AG09319 (cell line): ENCODE measurements at regions not wholly inside any gene's neighbourhood (a gene's known extent, or its start where the extent isn't known, plus 50 kb on each side); places are given as distances from the start of the nearest gene placed in this dataset.
A peak's percentile ranks its signal among the peaks of the same experiment; 100 is the strongest.

ENCODE experiments used
- DNase-seq: peaks from one replicate; pipeline ENCODE4 v3.0.0-alpha.2; 2010; ENCODE audit warnings: low read depth; ENCODE audit errors: extremely low read depth
- CTCF ChIP-seq: IDR thresholded peaks from 2 replicates; pipeline ENCODE4 v1.5.1; 2011; ENCODE audit warnings: low read depth, mild to moderate bottlenecking, inconsistent platforms, low read length, moderate library complexity

DNA sequence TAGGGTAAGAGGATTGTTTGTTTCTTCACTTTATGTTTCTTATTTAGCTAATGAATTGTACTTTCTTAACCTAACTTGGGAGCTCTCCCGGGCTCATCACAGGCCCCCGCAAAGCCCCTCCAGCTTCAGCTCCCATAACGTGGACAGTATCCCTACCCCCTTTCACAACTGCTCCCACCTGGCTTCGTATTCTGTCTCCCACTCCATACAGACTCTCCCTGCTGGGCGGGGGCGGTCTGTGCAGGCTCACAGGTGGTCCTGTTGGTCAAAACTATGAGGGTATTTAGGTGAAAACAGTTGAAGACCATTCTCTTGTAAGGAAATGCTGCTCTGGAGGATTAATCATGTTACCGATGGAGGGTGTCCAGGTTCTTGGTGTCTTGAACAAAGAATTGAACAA is 805.3 kb downstream of the SEMA5A start:
- TF ChIP-seq CTCF, result no peak
- DNase-seq, result no peak

DNA sequence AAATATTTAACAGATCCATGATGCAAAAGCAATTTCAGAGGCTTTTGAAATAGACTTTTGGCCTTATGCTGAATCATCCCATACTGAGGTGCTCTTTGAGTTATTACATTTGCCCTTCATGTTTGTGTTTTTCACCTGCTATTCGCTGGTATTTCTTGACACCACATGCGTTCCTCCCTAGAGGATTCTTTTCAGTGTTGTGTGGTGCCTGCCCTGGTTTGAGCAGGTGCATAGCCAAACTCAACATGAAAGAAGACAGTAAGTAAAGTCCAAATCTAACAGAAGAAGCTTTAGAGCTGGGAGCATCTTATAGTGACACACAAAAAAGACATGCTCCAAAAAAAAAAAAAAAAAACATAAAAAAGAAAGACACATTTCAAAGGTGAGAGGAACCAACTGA is 796.3 kb downstream of the SEMA5A start:
- TF ChIP-seq CTCF, result no peak
- DNase-seq, result no peak

GRCh38 chr5:8750100-8750499 is 795.8 kb downstream of the SEMA5A start:
- TF ChIP-seq CTCF, result no peak
- no peak for DNase-seq

DNA sequence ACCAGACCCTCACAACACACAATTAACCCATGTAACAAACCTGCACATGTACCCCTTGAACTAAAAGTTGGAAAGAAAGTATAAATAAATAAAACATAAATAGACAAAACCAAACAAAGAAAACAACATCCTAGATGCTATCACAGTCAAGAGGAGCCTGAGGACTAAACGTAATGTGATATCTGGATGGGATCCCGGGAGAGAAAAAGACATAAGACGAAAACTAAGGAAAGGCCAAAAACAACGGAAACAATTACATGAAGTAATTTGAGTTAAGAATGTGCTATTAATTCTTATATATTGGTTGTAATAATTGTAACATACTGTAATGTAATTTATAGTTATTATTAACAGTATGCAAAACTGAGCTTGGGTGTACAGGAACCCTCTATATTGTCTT is 793.9 kb downstream of the SEMA5A start:
- DNase-seq, result no peak
- no peak for TF ChIP-seq CTCF

DNA sequence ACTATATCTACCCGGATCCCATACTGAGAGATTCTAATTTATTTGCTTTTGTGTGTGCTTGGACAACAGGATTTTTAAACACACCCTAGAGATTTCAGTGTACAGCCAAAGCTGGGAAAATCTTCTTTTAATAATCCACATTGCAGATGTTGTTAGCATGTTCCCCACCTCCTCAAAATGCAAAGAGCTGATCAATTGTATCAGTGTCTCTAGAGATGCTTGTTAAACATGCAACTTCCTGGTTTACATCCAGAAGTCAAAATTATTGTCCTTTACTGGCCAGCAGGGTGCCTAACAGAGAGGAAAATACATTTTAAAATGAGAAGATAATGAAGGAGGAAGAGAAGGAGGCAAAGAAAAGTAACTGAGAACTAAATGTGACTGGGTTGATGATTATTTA is 793.3 kb downstream of the SEMA5A start:
- no peak for DNase-seq
- peak; percentile 12 for TF ChIP-seq CTCF

DNA sequence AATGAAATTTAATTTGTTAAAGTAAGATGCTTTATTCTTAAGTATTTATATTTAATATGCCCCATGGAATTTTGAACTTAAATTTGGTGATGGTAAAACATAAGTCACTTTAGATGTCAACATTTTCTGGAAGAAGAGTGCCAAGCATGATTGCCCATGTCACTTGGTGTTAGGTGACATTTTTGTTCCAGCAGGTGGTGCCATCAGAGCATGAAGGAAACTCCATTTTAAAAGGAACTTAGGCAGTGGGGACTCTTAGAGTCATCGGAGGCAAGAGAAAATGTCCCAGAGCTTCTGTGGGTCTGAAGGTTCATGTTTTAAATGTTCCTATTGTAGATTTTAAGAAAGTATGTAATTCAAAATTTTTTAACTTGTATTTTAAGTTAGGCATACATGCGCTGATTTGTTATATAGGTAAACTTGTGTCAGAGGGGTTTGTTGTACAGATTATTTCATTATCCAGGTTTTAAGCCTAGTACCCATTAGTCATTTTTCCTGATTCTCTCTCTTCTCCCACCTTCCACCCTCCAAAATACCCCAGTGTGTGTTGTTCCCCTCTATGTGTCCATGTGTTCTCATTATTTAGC is 789.3 kb downstream of the SEMA5A start:
- TF ChIP-seq CTCF, result peak; percentile 55
- DNase-seq, result no peak

GRCh38 chr5:8765886-8766285 is 780.0 kb downstream of the SEMA5A start:
- no peak for DNase-seq
- no peak for TF ChIP-seq CTCF
